ENCODE measurements at regions not wholly inside any gene's neighbourhood (a gene's known extent, or its start where the extent isn't known, plus 50 kb on each side); places are given as distances from the start of the nearest gene placed in this dataset.

DNA sequence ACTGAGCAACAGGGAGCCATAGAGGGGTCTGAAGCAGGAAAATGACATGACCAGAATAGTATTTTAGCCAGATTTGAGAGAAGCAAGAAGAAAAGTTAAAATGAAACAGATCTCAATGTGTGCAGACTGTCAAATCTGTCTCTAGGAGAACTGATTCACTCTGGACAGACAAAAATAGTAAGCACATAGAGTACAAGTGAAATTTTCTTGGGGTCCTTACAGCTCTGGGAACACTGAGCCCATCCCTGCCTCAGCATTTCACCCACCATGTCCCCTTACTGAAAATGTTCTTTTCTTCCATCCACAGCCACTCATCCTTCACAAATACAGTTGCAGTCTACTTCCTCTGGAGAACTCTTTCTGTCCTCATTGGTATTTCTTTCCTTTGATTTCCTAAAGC, 359.2 kb downstream of the MTX2 start:
- TF ChIP-seq POLR2AphosphoS5 (IDR thresholded peaks at IDR 0.05; ENCODE audit: borderline replicate concordance, low read depth, low read length) (no peak), EZH2 (IDR thresholded peaks at IDR 0.05) (no peak), FOXP2 (optimal IDR thresholded peaks at IDR 0.05; ENCODE audit: control extremely low read depth, extremely low read length, insufficient read depth) (no peak)
